ENCODE measurements at regions not wholly inside any gene's neighbourhood (a gene's known extent, or its start where the extent isn't known, plus 50 kb on each side); places are given as distances from the start of the nearest gene placed in this dataset.

DNA sequence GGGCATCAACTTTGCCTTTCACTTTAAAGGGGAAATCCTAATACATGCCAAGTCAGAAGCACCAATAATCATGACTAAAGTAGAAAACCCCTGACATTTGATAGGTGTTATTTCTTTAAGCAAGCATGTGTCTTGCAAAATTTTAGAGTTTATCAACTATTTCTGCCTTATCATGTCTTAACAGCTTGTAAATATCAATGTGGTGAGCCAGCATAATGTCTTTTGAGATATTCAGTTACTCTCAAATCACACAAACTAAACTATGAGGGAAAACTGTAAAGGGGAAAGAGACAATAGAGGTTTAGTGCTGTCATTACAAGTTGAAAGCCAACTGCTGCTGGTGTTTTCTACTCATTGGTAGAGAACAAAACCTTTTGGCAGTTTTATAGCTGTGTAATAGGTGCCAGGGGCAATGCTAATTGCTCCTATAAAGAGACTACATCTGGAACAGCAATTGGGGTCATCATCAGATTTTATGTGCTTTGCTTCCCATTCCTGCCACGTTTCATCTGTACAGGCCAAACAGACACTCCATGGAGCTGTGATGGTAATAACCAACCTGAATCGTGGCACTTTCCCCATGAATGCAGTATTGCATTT lies 1027.4 kb downstream of the FSCB start:
- Histone ChIP-seq H3K27me3 (replicated peaks) (no peaks in the 10 kb centered on the region), H3K27ac (no peak overlapping the region), H3K36me3 (replicated peaks) (no peaks in the 10 kb centered on the region), H3K4me3 (ENCODE audit: low read depth, low read length) (no peak overlapping the region)
- no peak for DNase-seq
- TF ChIP-seq, protein P1, sequence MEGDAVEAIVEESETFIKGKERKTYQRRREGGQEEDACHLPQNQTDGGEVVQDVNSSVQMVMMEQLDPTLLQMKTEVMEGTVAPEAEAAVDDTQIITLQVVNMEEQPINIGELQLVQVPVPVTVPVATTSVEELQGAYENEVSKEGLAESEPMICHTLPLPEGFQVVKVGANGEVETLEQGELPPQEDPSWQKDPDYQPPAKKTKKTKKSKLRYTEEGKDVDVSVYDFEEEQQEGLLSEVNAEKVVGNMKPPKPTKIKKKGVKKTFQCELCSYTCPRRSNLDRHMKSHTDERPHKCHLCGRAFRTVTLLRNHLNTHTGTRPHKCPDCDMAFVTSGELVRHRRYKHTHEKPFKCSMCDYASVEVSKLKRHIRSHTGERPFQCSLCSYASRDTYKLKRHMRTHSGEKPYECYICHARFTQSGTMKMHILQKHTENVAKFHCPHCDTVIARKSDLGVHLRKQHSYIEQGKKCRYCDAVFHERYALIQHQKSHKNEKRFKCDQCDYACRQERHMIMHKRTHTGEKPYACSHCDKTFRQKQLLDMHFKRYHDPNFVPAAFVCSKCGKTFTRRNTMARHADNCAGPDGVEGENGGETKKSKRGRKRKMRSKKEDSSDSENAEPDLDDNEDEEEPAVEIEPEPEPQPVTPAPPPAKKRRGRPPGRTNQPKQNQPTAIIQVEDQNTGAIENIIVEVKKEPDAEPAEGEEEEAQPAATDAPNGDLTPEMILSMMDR (IDR thresholded peaks at IDR 0.05; ENCODE audit: low read depth, low read length, missing control alignments) = no peak
- in situ Hi-C loops (cut with HindIII; ENCODE audit: low pct_ligation_motif_present, low sequenced_read_pairs) = no loop called here

DNA sequence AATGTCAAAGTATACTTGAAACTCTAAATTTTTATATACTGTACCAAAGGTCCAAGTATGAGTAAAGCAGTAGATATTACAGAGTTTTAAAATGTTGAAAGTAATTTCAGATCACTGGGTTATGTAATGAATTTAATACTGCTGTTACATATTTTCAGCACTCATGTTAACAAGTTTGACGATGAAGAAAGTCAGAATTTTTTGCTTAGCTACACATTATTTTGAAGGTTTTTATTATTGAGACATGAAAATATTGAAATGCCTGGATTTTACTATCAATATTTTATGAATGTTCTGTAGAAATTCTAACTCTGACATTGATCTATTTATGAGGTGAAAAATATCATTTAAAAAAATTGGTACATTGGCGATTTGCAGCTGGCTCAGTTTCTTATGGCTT lies 1030.3 kb downstream of the FSCB start:
- H3K27me3 ChIP-seq (replicated peaks) = no peaks in the 10 kb centered on the region
- H3K36me3 ChIP-seq (replicated peaks) = no peaks in the 10 kb centered on the region
- TF ChIP-seq, protein P1 (IDR thresholded peaks at IDR 0.05; ENCODE audit: low read depth, low read length, missing control alignments) = no peak
- DNase-seq = no peak
- no peak overlapping the region for H3K27ac ChIP-seq
- in situ Hi-C loops (cut with HindIII; ENCODE audit: low pct_ligation_motif_present, low sequenced_read_pairs) = no loop called here
- H3K4me3 ChIP-seq (ENCODE audit: low read depth, low read length) = no peak overlapping the region

DNA sequence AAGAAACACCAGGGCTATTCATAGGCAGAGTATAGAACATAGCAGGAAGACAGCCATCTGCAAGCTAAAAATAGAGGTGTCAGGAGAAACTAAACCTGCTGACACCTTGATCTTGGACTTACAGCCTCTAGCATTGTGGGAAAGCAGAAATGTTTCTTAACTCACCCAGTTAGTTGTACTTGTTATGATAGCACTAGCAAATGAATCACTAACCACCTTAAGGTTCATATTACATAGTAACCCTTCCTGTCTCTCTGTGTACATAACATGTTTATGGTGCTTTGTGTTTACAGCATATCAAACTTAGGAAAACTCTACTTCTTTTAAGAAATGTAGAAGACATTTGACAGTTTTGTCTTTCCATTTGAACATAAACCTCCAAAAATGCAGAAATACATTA lies 1031.3 kb downstream of the FSCB start:
- in situ Hi-C loops (cut with HindIII; ENCODE audit: low pct_ligation_motif_present, low sequenced_read_pairs) = no loop called here
- Histone ChIP-seq H3K4me3 (ENCODE audit: low read depth, low read length) (no peak overlapping the region), H3K27ac (no peak overlapping the region), H3K27me3 (replicated peaks) (no peaks in the 10 kb centered on the region), H3K36me3 (replicated peaks) (no peaks in the 10 kb centered on the region)
- TF ChIP-seq, protein P1 (IDR thresholded peaks at IDR 0.05; ENCODE audit: low read depth, low read length, missing control alignments) = no peak
- DNase-seq = no peak

DNA sequence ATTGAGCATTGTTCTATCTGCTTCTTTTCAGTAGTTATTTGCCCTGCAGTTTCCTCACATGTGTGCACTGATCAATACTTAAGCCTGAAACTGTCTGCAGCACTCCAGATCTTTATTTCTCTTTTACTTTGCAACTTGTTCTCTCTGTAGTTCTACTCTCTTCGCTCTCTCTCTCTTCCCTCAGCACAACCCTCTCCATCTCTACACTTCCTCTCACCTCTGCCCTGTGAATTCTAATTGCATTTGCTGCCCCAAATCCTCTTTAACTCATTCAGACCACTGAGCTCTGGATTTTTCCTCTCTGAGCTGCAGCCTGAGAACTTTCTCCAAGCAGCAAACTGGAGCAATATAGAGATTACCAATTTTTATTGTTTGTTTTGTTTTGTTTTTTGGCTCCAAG lies 1035.5 kb downstream of the FSCB start:
- DNase-seq = no peak
- TF ChIP-seq, protein P1 (IDR thresholded peaks at IDR 0.05; ENCODE audit: low read depth, low read length, missing control alignments) = no peak
- H3K36me3 ChIP-seq (replicated peaks) = no peaks in the 10 kb centered on the region
- no peaks in the 10 kb centered on the region for H3K27me3 ChIP-seq (replicated peaks)
- H3K27ac ChIP-seq = no peak overlapping the region
- in situ Hi-C loops (cut with HindIII; ENCODE audit: low pct_ligation_motif_present, low sequenced_read_pairs) = no loop called here
- H3K4me3 ChIP-seq (ENCODE audit: low read depth, low read length) = no peak overlapping the region

DNA sequence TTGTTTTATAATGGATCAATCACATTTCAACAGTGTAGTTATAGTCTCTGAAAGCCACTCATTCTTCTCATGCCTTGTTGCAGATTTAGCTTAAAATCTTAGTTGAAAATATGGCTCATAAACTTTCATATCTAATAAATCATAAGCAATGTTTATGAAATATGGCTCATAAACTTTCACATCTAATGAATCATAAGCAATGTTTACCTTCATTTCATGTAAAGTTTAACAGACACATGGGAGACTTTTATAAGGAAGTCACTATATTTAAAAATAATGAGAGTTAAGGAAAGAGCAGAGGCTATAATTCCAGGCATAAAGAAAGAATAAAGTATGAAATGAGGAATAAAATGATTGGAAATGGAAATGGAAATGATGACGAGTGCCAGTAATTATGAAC lies 1042.1 kb downstream of the FSCB start:
- no peaks in the 10 kb centered on the region for H3K27me3 ChIP-seq (replicated peaks)
- TF ChIP-seq, protein P1 (IDR thresholded peaks at IDR 0.05; ENCODE audit: low read depth, low read length, missing control alignments) = no peak
- no peak overlapping the region for H3K4me3 ChIP-seq (ENCODE audit: low read depth, low read length)
- H3K27ac ChIP-seq = no peak overlapping the region
- H3K36me3 ChIP-seq (replicated peaks) = no peaks in the 10 kb centered on the region
- in situ Hi-C loops (cut with HindIII; ENCODE audit: low pct_ligation_motif_present, low sequenced_read_pairs) = no loop called here
- no peak for DNase-seq

DNA sequence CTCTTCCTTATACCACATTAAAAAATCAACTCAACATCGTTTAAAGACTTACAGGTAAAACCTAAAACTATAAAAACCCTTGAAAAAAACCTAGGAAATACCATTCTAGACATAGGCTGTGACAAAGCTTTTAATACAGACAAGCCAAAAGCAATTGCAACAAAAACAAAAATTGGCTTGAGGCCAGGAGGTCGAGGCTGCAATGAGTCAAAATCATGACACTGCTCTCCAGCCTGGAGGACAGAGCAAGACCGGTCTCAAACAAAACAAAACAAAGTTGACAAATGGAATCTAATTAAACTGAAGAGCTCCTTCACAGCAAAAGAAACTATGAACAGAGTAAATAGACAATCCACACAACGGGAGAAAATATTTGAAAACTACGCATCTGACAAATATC lies 1057.8 kb downstream of the FSCB start:
- no peak overlapping the region for H3K27ac ChIP-seq
- no peaks in the 10 kb centered on the region for H3K27me3 ChIP-seq (replicated peaks)
- no peak overlapping the region for H3K4me3 ChIP-seq (ENCODE audit: low read depth, low read length)
- H3K36me3 ChIP-seq (replicated peaks) = no peaks in the 10 kb centered on the region
- no peak for DNase-seq
- TF ChIP-seq, protein P1 (IDR thresholded peaks at IDR 0.05; ENCODE audit: low read depth, low read length, missing control alignments) = no peak
- in situ Hi-C loops (cut with HindIII; ENCODE audit: low pct_ligation_motif_present, low sequenced_read_pairs) = no loop called here
